NCI-H2196 (cell line): ENCODE measurements at regions not wholly inside any gene's neighbourhood (a gene's known extent, or its start where the extent isn't known, plus 50 kb on each side); places are given as distances from the start of the nearest gene placed in this dataset.
"Not testable (repeated sequence)": the region's sequence is repeated elsewhere in the genome, so short reads cannot be mapped to it uniquely, and the experiment has no call there.

Source experiments
- DNase-seq: peaks from one replicate; lab custom pipeline; 2025; ENCODE audit not compliant: unreplicated experiment; lab: John Stamatoyannopoulos, UW

DNA sequence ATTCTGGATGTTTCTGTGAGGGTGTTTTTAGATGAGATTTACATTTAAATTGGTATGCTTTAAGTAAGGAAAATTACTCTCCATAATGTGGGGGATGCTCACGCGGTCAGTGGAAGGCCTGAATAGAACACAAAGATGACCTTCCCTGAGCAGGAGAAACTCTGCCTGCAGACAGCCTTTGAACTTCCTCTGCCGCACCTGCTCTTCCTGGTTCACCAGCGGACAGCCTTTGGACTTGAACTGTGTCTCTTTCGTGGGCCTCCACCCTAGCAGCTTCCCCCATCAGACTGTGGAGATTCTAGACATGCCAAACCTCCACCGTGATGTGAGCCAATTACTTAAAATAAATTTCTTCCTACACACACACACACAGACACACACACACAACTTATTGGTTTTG, 210.7 kb downstream of the EFCAB11 start:
- DNase-seq = no peak

DNA sequence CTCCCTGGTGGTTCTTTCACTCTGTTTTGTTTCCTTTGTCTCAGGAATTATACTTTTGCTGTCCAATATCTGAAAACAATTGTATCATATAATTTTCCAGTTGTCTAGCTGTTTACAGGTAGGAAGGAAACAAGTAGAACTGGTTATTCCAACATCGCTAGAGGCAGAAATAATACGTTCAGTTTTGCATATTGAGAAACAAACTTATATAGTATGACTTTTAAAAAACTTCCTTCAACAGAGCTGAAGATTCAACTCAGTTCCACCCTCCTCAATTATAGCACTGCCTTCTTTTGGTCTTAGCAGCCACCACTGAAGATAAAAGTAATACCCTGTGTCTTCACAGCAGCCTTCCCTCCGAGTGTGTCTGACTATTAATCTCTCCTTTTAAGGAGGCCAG, 214.3 kb downstream of the EFCAB11 start:
- no peak for DNase-seq

DNA sequence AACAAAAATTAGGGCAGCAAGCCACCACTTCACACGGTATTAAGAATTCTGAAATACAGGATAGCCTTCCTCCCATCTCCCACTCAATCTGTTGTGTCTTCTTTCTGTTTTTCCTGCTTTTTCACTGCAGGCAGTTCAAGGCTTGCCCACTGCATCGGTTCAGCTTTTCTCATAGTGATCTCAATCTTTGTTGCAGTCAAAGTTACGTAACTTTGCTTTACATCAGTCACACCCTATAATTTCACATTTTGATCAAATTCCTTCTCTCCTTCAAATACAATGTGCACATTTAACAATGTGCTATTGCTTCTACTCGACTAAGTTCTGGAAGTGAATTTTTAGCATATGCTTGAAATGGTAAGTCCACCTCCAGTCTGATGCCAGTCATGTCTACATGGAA, 217.6 kb downstream of the EFCAB11 start:
- DNase-seq = no peak

DNA sequence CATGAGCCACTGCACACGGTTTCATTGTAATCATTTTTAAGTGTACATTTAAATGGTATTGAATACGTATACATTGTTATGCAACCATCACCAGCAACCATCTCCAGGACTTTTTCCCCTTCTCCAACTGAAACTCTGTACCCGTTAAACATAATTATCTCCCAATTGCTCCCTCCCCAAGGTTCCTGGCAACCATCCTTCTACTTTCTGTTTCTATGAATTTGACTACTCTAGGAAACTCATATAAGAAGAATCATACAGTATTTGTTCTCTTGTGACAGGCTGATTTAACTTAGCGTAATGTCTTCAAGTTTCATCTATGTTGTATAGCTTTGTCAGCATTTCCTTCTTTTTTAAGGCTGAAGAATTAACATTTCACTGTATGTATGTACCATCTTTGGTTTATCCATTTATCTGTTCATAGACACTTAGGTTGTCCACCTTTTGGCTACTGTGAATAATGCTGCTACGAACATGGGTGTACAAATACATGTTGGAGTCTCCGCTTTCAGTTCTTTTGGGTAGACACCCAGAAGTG, 223.1 kb downstream of the EFCAB11 start:
- no peak for DNase-seq

DNA sequence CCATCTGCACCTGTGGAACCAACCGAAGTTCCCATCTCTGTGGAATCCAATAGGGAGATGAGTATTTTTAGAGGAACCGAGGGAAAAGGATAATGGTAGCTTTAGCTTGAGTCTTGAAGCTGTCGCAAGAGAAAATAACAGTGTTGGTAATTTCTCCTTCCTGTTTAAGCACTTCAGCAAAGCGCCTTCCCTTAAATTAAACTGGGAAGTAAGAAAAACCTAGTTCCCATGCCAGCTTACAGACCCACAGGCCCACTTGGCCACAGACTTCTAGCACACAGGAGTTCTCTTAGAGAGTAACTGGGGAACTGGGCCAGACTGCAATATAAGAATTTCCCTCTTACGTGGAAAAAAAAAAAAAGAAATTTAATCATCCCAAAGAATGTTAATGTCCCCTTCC, 223.8 kb downstream of the EFCAB11 start:
- no peak for DNase-seq

DNA sequence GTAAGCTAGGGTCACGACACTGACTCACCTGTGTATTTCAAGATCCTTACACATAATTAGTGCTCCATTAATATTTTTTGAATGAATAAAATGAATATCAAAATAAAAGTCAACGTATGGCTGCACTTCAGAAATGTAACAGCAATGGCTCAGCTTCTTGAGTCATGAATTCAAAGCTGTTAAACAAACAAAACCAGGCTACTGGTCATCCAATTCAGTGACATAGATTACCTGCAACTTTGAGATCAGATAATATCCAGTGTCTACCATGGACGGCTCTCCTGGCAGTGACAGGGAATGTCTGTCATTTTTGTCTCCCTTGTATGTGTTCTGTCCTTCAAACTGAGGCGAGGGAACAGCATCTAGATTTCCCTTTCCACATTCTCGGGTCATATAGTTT, 225.6 kb downstream of the EFCAB11 start:
- no peak for DNase-seq

DNA sequence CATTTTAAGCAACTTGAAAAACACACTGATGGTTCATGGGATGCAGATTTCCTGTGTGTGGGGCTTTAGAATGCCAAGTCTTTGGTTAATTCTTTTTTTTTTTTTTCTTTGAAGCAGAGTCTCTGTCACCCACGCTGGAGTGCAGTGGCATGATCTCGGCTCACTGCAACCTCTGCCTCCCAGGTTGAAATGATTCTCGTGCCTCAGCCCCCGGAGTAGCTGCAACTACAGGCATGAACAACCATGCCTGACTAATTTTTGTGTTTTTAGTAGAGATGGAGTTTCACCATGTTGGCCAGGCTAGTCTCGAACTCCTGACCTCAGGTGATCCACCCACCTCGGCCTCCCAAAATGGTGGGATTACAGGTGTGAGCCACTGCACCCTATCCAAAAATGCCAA, 228.3 kb downstream of the EFCAB11 start:
- DNase-seq = not testable (repeated sequence)

DNA sequence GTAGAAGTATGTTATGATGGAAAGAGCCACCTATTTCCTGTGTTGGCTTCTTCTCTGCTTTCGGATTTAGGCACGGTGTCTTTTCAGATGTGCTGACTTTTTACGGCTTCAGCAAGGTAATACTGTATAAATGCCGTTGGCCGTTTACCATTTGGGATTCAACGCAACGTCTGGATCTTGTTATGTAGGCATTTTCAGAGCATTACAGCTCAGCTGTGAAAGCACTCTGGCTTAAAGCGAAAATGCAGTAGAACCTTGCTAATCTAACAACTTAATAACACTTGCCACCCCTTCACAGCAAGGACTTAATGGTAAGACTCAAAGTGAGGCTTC, 229.9 kb downstream of the EFCAB11 start:
- DNase-seq = no peak

DNA sequence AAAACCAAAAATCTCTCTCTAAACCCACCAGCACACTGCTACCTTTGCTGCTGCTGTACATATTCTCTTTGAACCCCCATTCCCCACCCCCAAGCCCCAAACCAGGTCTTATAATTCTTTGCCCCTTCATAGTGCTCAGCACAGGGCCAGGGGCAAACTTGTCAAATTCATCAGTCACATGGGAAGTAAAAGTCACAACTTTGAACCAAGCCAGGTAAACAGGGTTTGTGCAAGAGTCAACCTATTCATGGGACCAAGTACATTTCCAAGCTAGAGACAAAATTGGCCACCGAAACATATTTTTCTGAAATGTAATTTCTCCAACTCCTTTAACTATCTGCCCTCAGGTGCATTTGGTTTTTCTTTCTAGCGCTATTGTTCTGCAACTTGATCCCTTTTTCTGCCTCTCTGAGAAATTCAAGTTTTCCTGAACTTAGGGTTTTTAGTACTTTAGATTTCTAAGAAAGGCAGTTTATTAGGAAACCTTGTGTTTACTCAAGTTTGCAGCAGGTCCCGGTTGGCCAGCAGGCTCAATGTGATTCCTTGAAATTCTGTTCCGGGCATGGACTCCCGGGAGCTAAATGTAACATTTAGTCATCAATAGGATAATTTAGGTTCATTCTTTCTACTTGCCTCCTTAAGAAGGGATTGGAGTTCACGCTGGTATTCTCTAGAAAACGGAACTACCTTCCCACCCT, 230.5 kb downstream of the EFCAB11 start:
- no peak for DNase-seq

DNA sequence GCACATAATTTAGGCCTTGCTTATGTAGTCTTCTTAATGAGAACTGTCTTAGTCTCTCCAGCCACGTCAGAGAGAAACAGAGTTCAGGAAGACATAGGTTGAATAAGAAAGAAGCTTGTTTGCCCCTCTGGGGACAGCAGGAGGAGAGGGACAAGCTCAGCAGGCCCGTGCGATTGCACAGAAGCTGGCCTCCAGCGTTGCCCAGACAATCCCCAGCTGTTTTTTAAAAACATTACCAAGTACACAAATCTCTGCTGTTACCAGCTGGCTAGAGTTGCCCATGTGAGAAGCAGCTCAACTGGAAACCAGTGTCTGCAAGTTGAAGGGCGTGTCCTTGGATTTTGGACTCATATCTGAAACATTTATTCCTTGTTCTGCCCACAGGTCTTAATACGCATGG, 232.6 kb downstream of the EFCAB11 start:
- no peak for DNase-seq

DNA sequence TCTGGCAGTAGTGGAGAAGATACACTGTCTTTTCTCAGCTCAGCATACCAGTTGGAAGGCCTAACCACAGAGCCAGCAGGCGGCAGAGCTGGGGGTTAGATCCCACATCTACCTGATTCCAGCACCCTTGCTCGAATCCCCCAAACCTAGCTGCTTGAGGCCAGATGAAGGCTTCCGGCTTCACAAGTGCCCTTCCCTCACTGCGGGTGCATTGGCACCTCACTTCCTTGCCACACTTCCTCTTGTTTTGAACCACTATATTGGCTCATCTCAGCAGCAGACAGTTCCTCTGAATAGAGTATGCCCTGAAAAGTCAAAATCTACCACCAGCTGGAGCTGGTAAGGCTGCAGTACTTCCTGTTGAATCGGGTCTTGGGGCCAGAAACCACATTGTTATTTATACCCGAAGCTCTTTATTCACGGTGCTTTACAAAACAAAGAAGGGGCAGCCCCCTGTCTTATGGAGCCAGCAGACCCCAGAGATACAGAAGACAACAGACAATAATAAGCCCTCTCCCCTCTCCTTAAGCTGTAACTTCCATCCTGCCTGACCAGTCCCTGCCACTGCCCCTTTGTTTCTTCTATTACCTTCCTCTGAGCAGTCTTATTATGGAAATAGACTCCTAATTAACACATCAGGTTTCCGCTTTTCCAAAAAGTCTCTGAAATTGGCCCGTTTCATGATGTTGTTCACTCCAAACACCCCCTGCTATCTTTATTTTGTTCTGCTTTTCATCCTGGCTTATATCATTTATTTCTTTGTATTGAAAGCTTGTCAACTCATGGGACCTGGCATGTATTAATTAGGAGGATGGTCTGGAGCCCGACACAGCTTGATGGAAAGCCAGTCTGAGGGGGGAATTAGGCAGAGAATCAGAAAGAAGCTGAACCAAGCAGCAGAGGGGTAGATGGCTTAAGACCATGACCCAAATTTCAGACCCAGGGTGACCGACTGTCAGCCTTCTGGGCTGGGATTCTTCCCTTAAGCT, 233.5 kb downstream of the EFCAB11 start:
- DNase-seq = no peak

DNA sequence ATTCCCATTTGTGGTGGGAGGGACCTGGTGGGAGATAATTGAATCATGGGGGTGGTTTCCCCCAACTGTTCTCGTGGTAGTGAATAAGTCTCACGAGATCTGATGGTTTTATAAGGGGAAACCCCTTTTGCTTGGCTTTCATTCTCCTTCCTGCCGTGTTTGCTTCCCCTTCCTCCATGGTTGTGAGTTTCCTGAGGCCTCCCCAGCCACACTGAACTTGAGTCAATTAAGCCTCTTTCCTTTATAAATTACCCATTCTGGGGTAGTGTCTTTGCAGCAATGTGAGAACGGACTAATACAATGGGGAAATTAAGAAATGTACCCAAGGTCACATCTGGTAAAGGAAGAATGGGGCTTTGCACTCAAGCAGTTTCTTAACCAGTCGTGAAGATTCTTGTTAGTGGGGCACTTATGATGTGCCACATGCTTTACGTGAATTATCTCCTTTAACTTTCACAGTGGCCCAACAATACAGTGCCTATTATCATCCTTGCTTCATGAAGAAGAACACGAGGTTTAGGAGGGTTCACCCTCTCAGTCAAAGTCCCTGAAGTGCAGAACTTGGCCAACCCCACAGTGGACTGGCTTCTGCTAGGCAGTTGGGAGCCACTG, 234.3 kb downstream of the EFCAB11 start:
- no peak for DNase-seq

DNA sequence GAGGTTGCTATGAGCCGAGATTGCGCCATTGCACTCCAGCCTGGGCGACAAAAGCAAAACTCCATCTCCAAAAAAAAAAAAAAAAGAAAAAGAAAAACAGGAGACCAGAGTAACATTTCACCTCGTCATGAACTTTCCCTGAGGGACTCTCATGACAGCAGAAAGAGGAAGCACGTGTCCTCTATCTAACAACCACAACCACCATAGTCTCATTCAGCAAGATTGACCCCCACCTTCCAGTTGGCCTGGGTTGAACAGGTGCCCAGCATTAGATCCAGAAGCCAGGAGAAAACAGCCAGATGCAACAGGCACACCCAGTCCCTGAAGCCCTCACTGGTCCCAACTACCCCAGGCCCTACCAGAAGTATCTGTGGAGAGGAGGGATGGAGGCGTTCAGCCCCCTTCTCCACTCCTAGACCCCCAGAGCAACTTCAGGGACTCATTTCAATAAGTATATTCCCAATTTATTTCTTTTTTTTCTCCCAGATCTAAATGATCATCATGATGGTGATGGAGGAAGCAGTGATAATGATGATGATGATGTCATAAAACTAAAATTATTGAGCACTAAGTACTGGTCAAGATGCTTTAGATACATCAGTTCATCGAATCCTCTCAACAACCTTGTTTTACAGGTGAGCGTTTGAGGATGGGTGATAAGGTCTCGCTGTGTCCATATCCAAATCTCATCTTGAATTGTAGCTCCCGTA, 235.0 kb downstream of the EFCAB11 start:
- no peak for DNase-seq

DNA sequence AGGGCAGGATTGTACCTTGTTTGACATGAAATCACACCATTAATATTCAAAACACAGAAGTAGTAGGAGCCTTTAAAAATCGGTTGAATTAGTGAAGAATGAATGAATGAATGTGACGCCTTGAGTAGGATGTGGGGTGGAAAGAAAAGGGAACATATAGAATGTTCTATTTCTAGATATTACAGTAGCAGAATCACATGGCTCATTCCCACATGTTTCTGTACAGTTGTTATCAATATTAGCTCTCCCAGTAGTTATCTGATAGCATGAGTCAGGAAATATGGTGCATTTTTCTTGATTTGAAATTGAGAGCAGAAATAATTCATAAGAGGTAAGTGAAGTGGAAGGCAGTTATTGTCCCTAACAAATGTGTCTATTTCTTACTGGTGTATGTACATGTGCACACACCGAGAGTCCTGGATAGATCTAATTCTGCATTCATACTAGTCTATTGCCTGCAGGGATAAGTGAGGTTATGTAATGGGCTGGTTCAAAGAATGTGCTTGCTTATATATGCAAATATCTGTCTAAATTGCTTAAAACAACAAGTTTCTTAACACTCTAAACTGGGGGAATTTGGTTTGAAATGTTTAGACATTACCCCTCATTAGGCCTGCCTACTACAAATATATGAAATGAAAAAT, 245.4 kb downstream of the EFCAB11 start:
- DNase-seq = no peak

DNA sequence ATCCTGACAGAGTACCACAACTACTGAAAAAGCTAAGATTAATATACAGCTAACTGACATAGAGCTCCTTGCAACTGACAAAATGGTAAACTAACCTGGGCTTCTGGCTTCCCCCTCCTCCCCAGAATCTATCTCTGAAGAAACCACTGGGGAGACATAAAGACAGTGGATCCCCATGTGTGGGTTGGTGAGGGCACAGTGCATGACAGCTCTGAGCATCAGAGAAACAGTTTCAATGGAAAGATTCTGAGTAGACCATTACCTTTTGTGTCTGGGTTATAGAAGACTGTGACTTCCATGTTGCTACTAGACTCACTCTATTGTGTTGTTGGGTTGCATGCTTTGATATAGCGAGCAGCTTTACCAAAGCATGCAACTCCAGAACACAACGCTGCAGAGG, 247.4 kb downstream of the EFCAB11 start:
- DNase-seq = no peak

DNA sequence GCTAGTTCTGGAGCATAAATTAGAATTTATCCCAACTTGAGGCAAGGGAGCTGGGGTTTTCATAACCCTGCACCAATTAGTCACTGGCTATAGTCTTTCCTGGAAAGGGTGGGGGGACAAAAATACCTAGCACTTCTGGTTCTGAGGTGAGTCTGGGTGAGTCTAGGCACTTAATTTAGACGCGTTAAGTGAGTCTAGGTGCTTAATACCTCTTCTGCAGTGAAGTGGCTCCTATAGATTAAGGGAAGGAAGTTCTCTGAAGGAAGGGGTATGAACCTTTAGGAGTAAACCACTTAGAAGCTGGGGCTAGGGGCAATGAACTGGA, 251.7 kb downstream of the EFCAB11 start:
- DNase-seq = no peak

DNA sequence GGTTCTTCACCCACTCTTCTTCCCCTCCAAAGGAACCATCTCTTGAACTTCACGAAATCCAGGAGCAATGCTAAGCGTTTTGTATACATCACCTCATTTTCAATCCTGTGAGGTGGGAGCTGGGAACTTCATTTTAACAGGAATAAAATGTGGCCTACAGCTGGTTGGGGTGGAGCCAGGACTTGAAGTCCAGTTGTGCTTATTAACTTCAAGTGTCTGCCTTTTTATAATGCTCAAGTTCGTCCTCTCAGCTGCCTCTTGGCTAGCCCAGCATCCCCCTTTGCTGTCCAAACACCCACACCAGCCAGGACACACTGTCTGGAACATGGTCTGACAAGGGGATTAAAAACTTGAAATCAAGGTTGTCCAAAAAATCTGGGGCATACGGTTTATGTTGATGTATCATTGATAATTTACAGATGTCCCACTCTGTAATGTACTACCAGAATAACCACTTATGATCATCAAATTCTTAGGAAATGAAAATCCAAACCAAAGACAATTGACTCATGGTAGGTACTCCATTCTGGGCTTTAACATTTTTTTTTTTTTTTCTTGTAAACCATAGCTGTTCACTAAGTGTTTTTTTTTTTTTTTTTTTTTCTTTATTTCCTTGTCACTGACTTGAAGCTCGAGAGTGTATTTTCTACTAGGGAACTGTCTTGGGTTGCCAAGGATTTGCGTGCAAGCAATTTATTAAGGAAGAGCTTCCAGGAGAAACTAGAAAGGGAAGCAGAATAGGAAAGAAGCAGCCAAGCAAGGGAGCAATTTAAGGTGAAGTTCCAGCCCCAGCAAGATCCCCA, 252.3 kb downstream of the EFCAB11 start:
- peak; percentile 39 for DNase-seq

DNA sequence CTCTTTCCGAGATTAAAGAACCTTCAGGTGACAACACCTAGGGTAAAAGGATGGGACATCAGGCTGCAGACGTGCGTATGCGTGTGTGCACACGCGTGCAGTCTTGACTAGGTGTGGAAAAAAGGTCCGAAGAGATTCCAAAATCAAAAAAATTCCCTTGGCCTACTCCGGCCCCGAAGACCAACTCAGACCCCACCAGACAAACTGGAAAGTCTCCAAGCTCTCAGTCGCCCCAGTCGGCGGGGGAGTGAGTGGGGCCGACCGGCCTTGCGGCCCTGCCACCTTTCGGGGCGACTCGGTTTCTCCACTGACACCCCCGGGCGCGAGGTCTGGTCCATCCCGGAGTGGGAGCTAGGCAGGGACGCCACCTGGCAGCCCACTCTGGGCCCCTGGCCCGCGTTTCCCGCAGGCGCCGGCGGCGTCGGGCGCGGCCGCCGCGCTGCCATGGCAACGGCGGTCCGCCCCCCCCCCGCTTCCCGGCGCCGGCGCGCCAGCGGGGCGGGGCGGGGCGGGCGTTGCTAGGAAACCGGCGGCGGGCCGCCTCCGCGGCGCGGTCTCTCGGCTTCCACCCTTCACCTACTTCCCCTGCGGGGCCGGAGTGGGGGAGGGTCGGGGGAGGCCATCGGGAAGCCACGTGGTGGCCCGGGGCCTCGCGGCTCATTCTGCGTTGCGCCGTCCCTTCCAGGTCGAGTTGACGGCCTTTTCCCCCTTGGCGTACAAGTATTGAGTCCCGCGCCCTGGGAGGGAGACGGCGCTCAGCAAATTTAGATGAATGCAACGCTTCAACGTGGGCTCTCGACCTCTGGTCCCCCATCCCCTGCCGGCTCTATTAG, 253.1 kb downstream of the EFCAB11 start:
- DNase-seq = peak; percentile 81

DNA sequence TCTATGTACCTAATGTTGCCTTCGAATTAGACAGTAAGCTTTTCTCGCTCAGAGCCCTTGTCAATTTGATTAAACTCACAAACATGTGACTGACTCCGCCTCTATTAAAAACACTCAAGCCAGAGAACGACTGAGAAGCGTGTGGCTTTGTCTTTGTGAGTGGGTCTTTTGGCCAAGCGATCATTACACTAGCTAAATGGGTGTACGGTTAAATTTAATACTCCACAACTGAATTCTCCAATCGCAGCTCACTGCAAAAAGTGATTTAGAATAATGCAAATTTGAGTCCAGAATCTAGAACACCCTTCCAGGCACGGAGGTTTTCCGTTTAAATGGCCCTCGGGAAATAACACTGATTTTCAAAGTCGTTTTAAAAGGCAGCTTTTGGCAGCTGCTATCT, 253.7 kb downstream of the EFCAB11 start:
- DNase-seq = no peak
